Nephron (organoid): ENCODE measurements at regions not wholly inside any gene's neighbourhood (a gene's known extent, or its start where the extent isn't known, plus 50 kb on each side); places are given as distances from the start of the nearest gene placed in this dataset.

Experiments used
- H3K27ac Mint-ChIP-seq, 3 experiments: 2 replicates each; pipeline ENCODE4 v1.8.0; 2020; ENCODE audit warnings: mixed read lengths in 3 of 3, mild to moderate bottlenecking in 2 of 3, moderate library complexity in 1 of 3
- H3K27me3 Mint-ChIP-seq: 2 replicates; pipeline ENCODE4 v1.8.0; 2021; ENCODE audit warnings: low read depth, mild to moderate bottlenecking, moderate library complexity, mixed read lengths
- H3K36me3 Mint-ChIP-seq: 2 replicates; pipeline ENCODE4 v1.8.0; 2020; ENCODE audit warnings: low read depth, mixed read lengths
- H3K4me1 Mint-ChIP-seq: 2 replicates; pipeline ENCODE4 v1.8.0; 2020; ENCODE audit warnings: mixed read lengths
- H3K4me3 Mint-ChIP-seq, 3 experiments: 2 replicates each; pipeline ENCODE4 v1.8.0; 2020; ENCODE audit warnings: mild to moderate bottlenecking in 3 of 3, mixed read lengths in 3 of 3, moderate library complexity in 2 of 3
- H3K9me3 Mint-ChIP-seq: 2 replicates; pipeline ENCODE4 v1.8.0; 2020; ENCODE audit warnings: mixed read lengths
- CTCF ChIP-seq, 3 experiments: fragments of 200-600 bp; sonication (generic); IDR thresholded peaks; one replicate each; pipeline ENCODE4 v1.5.0; 2021; ENCODE audit warnings: antibody characterized with exemption in 3 of 3; ENCODE audit not compliant: unreplicated experiment in 3 of 3

- Mint-ChIP-seq H3K27me3 (no peaks in the 10 kb centered on the region), H3K4me1 (no peaks in the 10 kb centered on the region), H3K36me3 (no peaks in the 10 kb centered on the region), H3K27ac (no peak overlapping the region), H3K4me3 (no peak overlapping the region), H3K9me3 (no peaks in the 10 kb centered on the region)
- no peak for TF ChIP-seq CTCF (IDR thresholded peaks at IDR 0.05; ENCODE audit: unreplicated experiment in 3 of 3)
Observed at GRCh38 chr9:14478175-14479162, 164.5 kb upstream of the NFIB start.

- Mint-ChIP-seq H3K27me3 (no peaks in the 10 kb centered on the region), H3K9me3 (no peaks in the 10 kb centered on the region), H3K36me3 (no peaks in the 10 kb centered on the region), H3K4me3 (no peak overlapping the region), H3K4me1 (peaks cover 7% of the 10 kb centered on the region), H3K27ac (no peak overlapping the region)
- TF ChIP-seq CTCF (IDR thresholded peaks at IDR 0.05; ENCODE audit: unreplicated experiment in 3 of 3) = no peak
Observed at GRCh38 chr9:14471041-14471440, 157.1 kb upstream of the NFIB start.

- TF ChIP-seq CTCF (IDR thresholded peaks at IDR 0.05; ENCODE audit: unreplicated experiment in 3 of 3) = no peak
- H3K36me3 Mint-ChIP-seq = no peaks in the 10 kb centered on the region
- no peak overlapping the region for H3K27ac Mint-ChIP-seq
- no peaks in the 10 kb centered on the region for H3K9me3 Mint-ChIP-seq
- no peak overlapping the region for H3K4me3 Mint-ChIP-seq
- H3K4me1 Mint-ChIP-seq = peaks cover 7% of the 10 kb centered on the region
- no peaks in the 10 kb centered on the region for H3K27me3 Mint-ChIP-seq
Observed at GRCh38 chr9:14467675-14468374, 153.9 kb upstream of the NFIB start.

- Mint-ChIP-seq H3K27me3 (no peaks in the 10 kb centered on the region), H3K4me1 (peaks cover 7% of the 10 kb centered on the region), H3K27ac (peak overlapping the region in 2 of 3 experiments; percentile 65 to 66), H3K36me3 (no peaks in the 10 kb centered on the region), H3K4me3 (no peak overlapping the region), H3K9me3 (no peaks in the 10 kb centered on the region)
- TF ChIP-seq CTCF (IDR thresholded peaks at IDR 0.05; ENCODE audit: unreplicated experiment in 3 of 3) = no peak
Observed at GRCh38 chr9:14466828-14467227, 152.9 kb upstream of the NFIB start.

GRCh38 chr9:14466429-14466818, 152.5 kb upstream of the NFIB start:
- TF ChIP-seq CTCF (IDR thresholded peaks at IDR 0.05; ENCODE audit: unreplicated experiment in 3 of 3) = no peak
- Mint-ChIP-seq H3K4me1 (peaks cover 7% of the 10 kb centered on the region), H3K9me3 (no peaks in the 10 kb centered on the region), H3K27ac (peak overlapping the region in 2 of 3 experiments; percentile 65 to 66), H3K4me3 (no peak overlapping the region), H3K27me3 (no peaks in the 10 kb centered on the region), H3K36me3 (no peaks in the 10 kb centered on the region)
